NCI-H82 treated with DMSO at 0.1 percent for 48 hours (cell line): ENCODE measurements at regions not wholly inside any gene's neighbourhood (a gene's known extent, or its start where the extent isn't known, plus 50 kb on each side); places are given as distances from the start of the nearest gene placed in this dataset.

ENCODE experiments used
- DNase-seq: peaks from one replicate; lab custom pipeline; 2025; ENCODE audit not compliant: unreplicated experiment; lab: John Stamatoyannopoulos, UW

DNA sequence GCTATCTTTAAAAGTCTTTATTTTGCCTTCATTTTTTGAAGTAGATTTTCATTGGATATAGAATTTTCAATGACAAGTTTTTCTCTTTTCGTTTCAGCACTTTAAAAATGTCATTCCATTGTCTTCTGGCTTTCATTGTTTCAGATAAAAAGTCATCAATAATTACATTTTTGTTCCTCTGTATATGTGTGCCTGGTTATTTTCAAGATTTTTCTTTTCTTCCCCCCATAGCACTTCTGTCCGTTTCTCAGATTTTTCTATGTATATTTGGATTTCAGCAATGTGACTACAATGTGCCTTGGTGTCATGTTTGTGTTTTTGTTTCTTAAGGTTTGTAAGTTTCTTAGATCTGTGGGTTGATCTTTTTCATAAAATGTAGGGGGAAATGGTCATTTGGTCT, 66.3 kb upstream of the HSD17B12 start:
- DNase-seq, result no peak

- no peak for DNase-seq
These were observed 60.6 kb upstream of the HSD17B12 start for GRCh38 chr11:43619863-43620505.

GRCh38 chr11:43626798-43627197, 53.7 kb upstream of the HSD17B12 start:
- no peak for DNase-seq
